SK-N-SH (cell line): ENCODE measurements at regions not wholly inside any gene's neighbourhood (a gene's known extent, or its start where the extent isn't known, plus 50 kb on each side); places are given as distances from the start of the nearest gene placed in this dataset.
"Not testable (repeated sequence)": the region's sequence is repeated elsewhere in the genome, so short reads cannot be mapped to it uniquely, and the experiment has no call there.

Experiments used
- CTCF ChIP-seq: fragments of 200-600 bp; sonication (generic); IDR thresholded peaks from 2 replicates; pipeline ENCODE4 v1.6.1; 2017; ENCODE audit warnings: antibody characterized with exemption, mild to moderate bottlenecking, moderate library complexity
- POLR2AphosphoS5 ChIP-seq: IDR thresholded peaks from 2 replicates; pipeline ENCODE4 v1.6.1; 2012; ENCODE audit warnings: low read depth, low read length
- RAD21 ChIP-seq: IDR thresholded peaks from 2 replicates; pipeline ENCODE4 v1.6.1; 2012; ENCODE audit warnings: mild to moderate bottlenecking, low read length
- SIN3A ChIP-seq: IDR thresholded peaks from 2 replicates; pipeline ENCODE4 v1.6.1; 2012; ENCODE audit warnings: low read depth, mild to moderate bottlenecking, low read length, moderate library complexity, borderline replicate concordance
- TAF1 ChIP-seq: IDR thresholded peaks from 2 replicates; pipeline ENCODE4 v1.6.1; 2012; ENCODE audit warnings: low read depth, mild to moderate bottlenecking, low read length, moderate library complexity, borderline replicate concordance
- TCF12 ChIP-seq: IDR thresholded peaks from 2 replicates; pipeline ENCODE4 v1.4.0; 2012

GRCh38 chr3:6704817-6705216 lies 156.1 kb upstream of the GRM7 start:
- not testable (repeated sequence) for TF ChIP-seq CTCF, RAD21, SIN3A, TAF1, POLR2AphosphoS5, TCF12
